NOMO-1 (cell line): ENCODE measurements at regions not wholly inside any gene's neighbourhood (a gene's known extent, or its start where the extent isn't known, plus 50 kb on each side); places are given as distances from the start of the nearest gene placed in this dataset.
"Not testable (repeated sequence)": the region's sequence is repeated elsewhere in the genome, so short reads cannot be mapped to it uniquely, and the experiment has no call there.

Source experiments
- DNase-seq, 2 experiments: peaks; one replicate each; lab custom pipeline; 2025; ENCODE audit not compliant: unreplicated experiment in 2 of 2; lab: John Stamatoyannopoulos, UW

- DNase-seq: no peak
These were observed 189.4 kb downstream of the WNT5A start for GRCh38 chr3:55297706-55298105.

- no peak for DNase-seq
These were observed 189.9 kb downstream of the WNT5A start for GRCh38 chr3:55297245-55297644.

- DNase-seq: no peak
These were observed 190.3 kb downstream of the WNT5A start for GRCh38 chr3:55296791-55297190.

- DNase-seq: no peak
These were observed 191.1 kb downstream of the WNT5A start for GRCh38 chr3:55296030-55296429.

- DNase-seq: no peak
These were observed 192.5 kb downstream of the WNT5A start for GRCh38 chr3:55294557-55294956.

GRCh38 chr3:55292360-55292759 is 194.7 kb downstream of the WNT5A start:
- no peak for DNase-seq

- no peak for DNase-seq
These were observed 198.4 kb downstream of the WNT5A start for GRCh38 chr3:55288657-55289056.

- no peak for DNase-seq
These were observed 200.4 kb downstream of the WNT5A start for GRCh38 chr3:55286693-55287092.

- no peak for DNase-seq
These were observed 201.9 kb downstream of the WNT5A start for GRCh38 chr3:55285156-55285555.

GRCh38 chr3:55283441-55283925 is 203.6 kb downstream of the WNT5A start:
- no peak for DNase-seq

- no peak for DNase-seq
These were observed 204.1 kb downstream of the WNT5A start for GRCh38 chr3:55282994-55283393.

- no peak for DNase-seq
These were observed 215.0 kb downstream of the WNT5A start for GRCh38 chr3:55272031-55272645.

- DNase-seq: no peak
These were observed 215.6 kb downstream of the WNT5A start for GRCh38 chr3:55271549-55271948.

GRCh38 chr3:55270976-55271375 is 216.1 kb downstream of the WNT5A start:
- no peak for DNase-seq

- DNase-seq: no peak
These were observed 217.5 kb downstream of the WNT5A start for GRCh38 chr3:55269636-55270035.

GRCh38 chr3:55269096-55269495 is 218.0 kb downstream of the WNT5A start:
- no peak for DNase-seq

- DNase-seq: no peak
These were observed 219.7 kb downstream of the WNT5A start for GRCh38 chr3:55267206-55267930.

GRCh38 chr3:55264919-55265318 is 222.2 kb downstream of the WNT5A start:
- no peak for DNase-seq

GRCh38 chr3:55252921-55253320 is 234.2 kb downstream of the WNT5A start:
- no peak for DNase-seq

GRCh38 chr3:55249156-55249555 is 237.9 kb downstream of the WNT5A start:
- DNase-seq: not testable (repeated sequence)

- no peak for DNase-seq
These were observed 239.4 kb downstream of the WNT5A start for GRCh38 chr3:55247666-55248065.

- no peak for DNase-seq
These were observed 241.1 kb downstream of the WNT5A start for GRCh38 chr3:55246033-55246432.
